ENCODE measurements at regions not wholly inside any gene's neighbourhood (a gene's known extent, or its start where the extent isn't known, plus 50 kb on each side); places are given as distances from the start of the nearest gene placed in this dataset.
"Not testable (repeated sequence)": the region's sequence is repeated elsewhere in the genome, so short reads cannot be mapped to it uniquely, and the experiment has no call there.

- no peaks in the 10 kb centered on the region for H3K36me3 Mint-ChIP-seq (ENCODE audit: low read depth)
- H3K9me3 ChIP-seq (ENCODE audit: control insufficient read depth, low read length, poor library complexity, severe bottlenecking) = no peaks in the 10 kb centered on the region
- H3K4me3 Mint-ChIP-seq = no peak overlapping the region
- H3K27me3 Mint-ChIP-seq = no peaks in the 10 kb centered on the region
- no peak overlapping the region for H3K27ac Mint-ChIP-seq
- no peak for DNase-seq
- ATAC-seq = no peak
- no peaks in the 10 kb centered on the region for H3K4me1 Mint-ChIP-seq
Measured at GRCh38 chr12:27164330-27165040, 79.6 kb upstream of the STK38L start.

GRCh38 chr12:27165958-27166357 is 78.1 kb upstream of the STK38L start:
- not testable (repeated sequence) for ATAC-seq, H3K4me1 Mint-ChIP-seq

GRCh38 chr12:27171494-27171893 is 72.6 kb upstream of the STK38L start:
- not testable (repeated sequence) for H3K4me1 Mint-ChIP-seq; H3K27me3 Mint-ChIP-seq; H3K4me3 Mint-ChIP-seq; ATAC-seq; H3K36me3 Mint-ChIP-seq (ENCODE audit: low read depth); DNase-seq; H3K27ac Mint-ChIP-seq; H3K9me3 ChIP-seq (ENCODE audit: control insufficient read depth, low read length, poor library complexity, severe bottlenecking)

More at GRCh38 chr12:27165958-27166357, 78.1 kb upstream of the STK38L start:
- H3K27ac Mint-ChIP-seq; DNase-seq; H3K9me3 ChIP-seq (ENCODE audit: control insufficient read depth, low read length, poor library complexity, severe bottlenecking); H3K4me3 Mint-ChIP-seq; H3K27me3 Mint-ChIP-seq; H3K36me3 Mint-ChIP-seq (ENCODE audit: low read depth): not testable (repeated sequence)

DNA sequence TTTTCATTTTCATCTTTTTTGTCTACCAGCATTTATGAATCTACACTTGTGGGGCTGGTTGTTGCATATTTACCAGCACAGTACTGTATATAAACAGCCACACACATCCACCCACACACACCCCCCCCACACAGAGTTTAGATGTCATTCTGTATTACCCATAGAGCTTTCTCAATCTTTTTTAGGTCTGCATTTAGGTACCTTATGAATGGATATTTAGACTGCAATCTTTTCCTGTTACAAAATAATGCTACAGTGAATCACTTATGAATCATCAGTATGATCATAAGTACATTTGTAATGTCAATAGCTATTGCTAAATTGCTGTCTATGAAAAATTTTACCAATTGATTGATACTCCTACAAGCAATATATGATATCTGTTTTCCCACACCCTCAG is 67.3 kb upstream of the STK38L start:
- H3K9me3 ChIP-seq (ENCODE audit: control insufficient read depth, low read length, poor library complexity, severe bottlenecking) = no peaks in the 10 kb centered on the region
- DNase-seq (no peak), ATAC-seq (no peak)
- H3K36me3 Mint-ChIP-seq (ENCODE audit: low read depth) = no peaks in the 10 kb centered on the region
- no peak overlapping the region for H3K4me3 Mint-ChIP-seq
- H3K27me3 Mint-ChIP-seq = peaks cover 17% of the 10 kb centered on the region
- no peak overlapping the region for H3K27ac Mint-ChIP-seq
- H3K4me1 Mint-ChIP-seq = peaks cover 10% of the 10 kb centered on the region

GRCh38 chr12:27177706-27178105 is 66.4 kb upstream of the STK38L start:
- ATAC-seq = no peak
- H3K9me3 ChIP-seq (ENCODE audit: control insufficient read depth, low read length, poor library complexity, severe bottlenecking) = no peaks in the 10 kb centered on the region
- Mint-ChIP-seq H3K27ac (no peak overlapping the region), H3K4me1 (peaks cover 10% of the 10 kb centered on the region), H3K27me3 (peaks cover 17% of the 10 kb centered on the region), H3K36me3 (ENCODE audit: low read depth) (no peaks in the 10 kb centered on the region), H3K4me3 (no peak overlapping the region)
- no peak for DNase-seq

DNA sequence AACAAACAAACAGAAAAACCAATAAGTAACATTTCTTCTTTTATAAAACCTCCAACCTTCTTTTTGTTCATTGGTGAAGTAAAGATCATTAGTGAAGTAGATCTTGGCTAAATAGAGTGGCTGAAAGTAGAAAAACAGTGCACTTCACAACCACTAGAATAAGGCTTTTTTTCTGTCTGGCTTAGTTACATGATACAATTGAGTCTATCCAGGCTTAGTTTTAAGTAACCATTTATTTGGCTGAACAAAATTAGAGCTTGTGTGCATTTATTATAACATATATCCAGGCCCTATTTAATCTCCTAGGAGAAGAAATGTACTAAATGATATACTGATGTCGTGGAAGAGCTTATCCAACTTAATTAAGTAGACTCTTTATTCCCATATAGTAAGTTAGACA is 65.8 kb upstream of the STK38L start:
- Mint-ChIP-seq H3K4me1 (peaks cover 10% of the 10 kb centered on the region), H3K27ac (no peak overlapping the region), H3K36me3 (ENCODE audit: low read depth) (no peaks in the 10 kb centered on the region), H3K27me3 (peaks cover 17% of the 10 kb centered on the region), H3K4me3 (no peak overlapping the region)
- no peaks in the 10 kb centered on the region for H3K9me3 ChIP-seq (ENCODE audit: control insufficient read depth, low read length, poor library complexity, severe bottlenecking)
- no peak for DNase-seq
- ATAC-seq = no peak

GRCh38 chr12:27178723-27179399 is 65.2 kb upstream of the STK38L start:
- DNase-seq (no peak), ATAC-seq (no peak)
- Mint-ChIP-seq H3K36me3 (ENCODE audit: low read depth) (no peaks in the 10 kb centered on the region), H3K4me1 (peaks cover 10% of the 10 kb centered on the region), H3K27ac (no peak overlapping the region), H3K4me3 (no peak overlapping the region), H3K27me3 (peaks cover 17% of the 10 kb centered on the region)
- H3K9me3 ChIP-seq (ENCODE audit: control insufficient read depth, low read length, poor library complexity, severe bottlenecking) = no peaks in the 10 kb centered on the region

GRCh38 chr12:27179400-27180214 is 64.5 kb upstream of the STK38L start:
- Mint-ChIP-seq H3K4me3 (no peak overlapping the region), H3K27me3 (peaks cover 17% of the 10 kb centered on the region), H3K36me3 (ENCODE audit: low read depth) (no peaks in the 10 kb centered on the region), H3K4me1 (peaks cover 10% of the 10 kb centered on the region), H3K27ac (no peak overlapping the region)
- H3K9me3 ChIP-seq (ENCODE audit: control insufficient read depth, low read length, poor library complexity, severe bottlenecking) = no peaks in the 10 kb centered on the region
- DNase-seq = no peak
- peak; percentile 61 for ATAC-seq

DNA sequence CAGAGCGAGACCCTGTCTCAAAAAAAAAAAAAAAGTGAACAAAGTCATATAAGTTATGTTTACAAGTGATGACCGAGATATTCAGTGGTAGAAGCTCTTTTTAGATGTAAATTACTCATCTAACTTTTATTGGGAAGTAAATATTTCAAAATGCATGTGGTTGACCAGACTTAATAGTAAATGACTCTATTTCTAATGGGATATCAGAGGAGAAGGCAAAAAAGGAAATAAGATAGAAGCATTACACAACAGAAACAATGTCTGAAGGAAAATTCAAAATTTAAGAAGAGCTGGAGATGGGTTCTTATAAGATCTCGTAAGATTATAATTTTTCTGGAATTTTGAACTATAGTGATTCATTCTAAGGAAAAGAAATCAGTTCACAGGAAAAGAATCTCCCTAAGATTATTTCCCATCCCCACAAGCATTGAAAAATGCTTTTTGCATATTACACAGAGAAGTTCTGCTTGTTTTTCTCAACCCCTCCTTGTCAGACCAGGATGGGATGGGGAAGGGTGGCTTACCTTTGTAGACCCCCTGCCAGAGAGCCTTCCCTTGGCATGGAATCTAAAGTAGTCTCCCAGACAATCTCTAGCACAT is 63.1 kb upstream of the STK38L start:
- Mint-ChIP-seq H3K4me1 (peaks cover 14% of the 10 kb centered on the region), H3K36me3 (ENCODE audit: low read depth) (no peaks in the 10 kb centered on the region), H3K4me3 (no peak overlapping the region), H3K27me3 (peaks cover 17% of the 10 kb centered on the region), H3K27ac (no peak overlapping the region)
- no peaks in the 10 kb centered on the region for H3K9me3 ChIP-seq (ENCODE audit: control insufficient read depth, low read length, poor library complexity, severe bottlenecking)
- DNase-seq = no peak
- ATAC-seq = no peak

DNA sequence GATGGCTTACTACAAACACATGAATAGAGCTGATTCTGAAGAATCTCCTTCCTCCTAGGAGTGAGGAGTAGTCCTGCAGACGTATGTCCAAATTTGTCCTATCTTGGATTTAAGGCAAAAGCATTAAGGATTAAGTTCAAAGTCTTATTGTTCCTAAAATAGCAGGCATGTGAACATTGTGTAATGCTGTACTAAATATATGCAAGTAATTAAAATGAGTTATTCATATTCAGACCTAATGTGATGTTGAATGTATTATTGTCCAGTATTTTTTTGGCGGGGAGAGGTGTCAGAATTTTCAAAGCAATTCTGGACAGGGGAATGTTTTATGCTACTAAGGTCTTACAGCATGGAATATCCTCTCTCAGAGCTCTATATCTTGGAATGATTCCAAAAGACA is 60.7 kb upstream of the STK38L start:
- H3K27me3 Mint-ChIP-seq = peaks cover 13% of the 10 kb centered on the region
- H3K36me3 Mint-ChIP-seq (ENCODE audit: low read depth) = no peaks in the 10 kb centered on the region
- no peak for ATAC-seq

DNA sequence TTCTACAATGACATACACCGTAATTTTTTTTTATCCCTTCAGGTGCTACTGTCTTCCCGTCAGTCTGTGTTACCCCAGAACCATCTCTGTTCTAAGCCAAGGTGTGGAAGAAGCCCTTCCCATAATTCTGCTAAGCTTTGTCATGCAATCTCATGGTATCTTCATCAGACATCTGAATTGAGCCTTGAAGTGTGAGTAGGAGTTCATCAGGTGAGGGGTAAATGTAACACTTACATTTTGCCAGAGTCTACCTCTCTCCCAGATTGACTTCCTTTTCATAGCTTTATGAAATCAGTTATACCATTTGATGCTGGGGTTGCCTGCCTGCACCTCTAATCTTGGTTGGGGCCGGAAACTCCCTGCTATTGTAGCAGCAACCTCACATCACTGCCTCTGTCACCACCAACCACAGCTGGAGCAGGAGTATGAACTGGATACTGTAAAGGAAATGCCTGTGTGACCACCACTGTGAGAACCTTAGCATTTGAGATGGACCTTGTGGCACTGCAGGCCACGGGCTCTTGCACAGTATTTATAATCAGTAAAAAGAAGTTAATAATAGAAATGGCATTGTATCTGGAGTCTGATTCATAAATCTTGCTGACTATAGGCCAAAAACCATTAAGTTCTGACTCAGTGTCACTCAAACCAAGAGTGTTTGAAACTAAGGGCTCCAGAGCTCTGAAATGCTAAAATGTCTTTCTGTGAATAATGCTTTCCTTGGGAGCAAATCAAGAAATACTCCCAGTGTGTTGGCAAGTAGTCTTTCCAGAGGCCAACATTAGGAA is 58.7 kb upstream of the STK38L start:
- peaks cover 4% of the 10 kb centered on the region for H3K4me1 Mint-ChIP-seq
- no peaks in the 10 kb centered on the region for H3K9me3 ChIP-seq (ENCODE audit: control insufficient read depth, low read length, poor library complexity, severe bottlenecking)
- ATAC-seq = peak; percentile 96
- H3K27me3 Mint-ChIP-seq = no peaks in the 10 kb centered on the region
- H3K4me3 Mint-ChIP-seq = no peak overlapping the region
- no peak for DNase-seq
- H3K27ac Mint-ChIP-seq = peak overlapping the region; percentile 61
- peaks cover 2% of the 10 kb centered on the region for H3K36me3 Mint-ChIP-seq (ENCODE audit: low read depth)

More for the DNA sequence above, 60.7 kb upstream of the STK38L start:
- Mint-ChIP-seq H3K4me1 (peaks cover 14% of the 10 kb centered on the region), H3K4me3 (no peak overlapping the region), H3K27ac (no peak overlapping the region)
- no peak for DNase-seq
- no peaks in the 10 kb centered on the region for H3K9me3 ChIP-seq (ENCODE audit: control insufficient read depth, low read length, poor library complexity, severe bottlenecking)

GRCh38 chr12:27186022-27186839 is 57.9 kb upstream of the STK38L start:
- H3K9me3 ChIP-seq (ENCODE audit: control insufficient read depth, low read length, poor library complexity, severe bottlenecking) = no peaks in the 10 kb centered on the region
- H3K4me3 Mint-ChIP-seq = no peak overlapping the region
- no peaks in the 10 kb centered on the region for H3K27me3 Mint-ChIP-seq
- ATAC-seq (no peak), DNase-seq (no peak)
- peaks cover 4% of the 10 kb centered on the region for H3K4me1 Mint-ChIP-seq
- H3K27ac Mint-ChIP-seq = peak overlapping the region; percentile 61
- peaks cover 2% of the 10 kb centered on the region for H3K36me3 Mint-ChIP-seq (ENCODE audit: low read depth)
